GM04504 (cell line): ENCODE measurements at regions not wholly inside any gene's neighbourhood (a gene's known extent, or its start where the extent isn't known, plus 50 kb on each side); places are given as distances from the start of the nearest gene placed in this dataset.
"Not testable (repeated sequence)": the region's sequence is repeated elsewhere in the genome, so short reads cannot be mapped to it uniquely, and the experiment has no call there.

Source experiments
- DNase-seq: peaks from one replicate; pipeline ENCODE4 v3.0.0-alpha.2; 2012; ENCODE audit warnings: low read depth

GRCh38 chr2:105537466-105537865 lies 138.6 kb upstream of the FHL2 start:
- no peak for DNase-seq

GRCh38 chr2:105536175-105536574 lies 137.3 kb upstream of the FHL2 start:
- DNase-seq: no peak

GRCh38 chr2:105529258-105529657 lies 130.4 kb upstream of the FHL2 start:
- DNase-seq: not testable (repeated sequence)

- DNase-seq: no peak
These were observed 127.4 kb upstream of the FHL2 start for GRCh38 chr2:105526000-105526925.

GRCh38 chr2:105525201-105525600 lies 126.3 kb upstream of the FHL2 start:
- no peak for DNase-seq

GRCh38 chr2:105522645-105523044 lies 123.8 kb upstream of the FHL2 start:
- no peak for DNase-seq

- DNase-seq: no peak
These were observed 122.8 kb upstream of the FHL2 start for GRCh38 chr2:105521616-105522015.

GRCh38 chr2:105521176-105521575 lies 122.3 kb upstream of the FHL2 start:
- no peak for DNase-seq

- no peak for DNase-seq
These were observed 120.7 kb upstream of the FHL2 start for GRCh38 chr2:105519516-105519915.

- DNase-seq: no peak
These were observed 120.0 kb upstream of the FHL2 start for GRCh38 chr2:105518897-105519296.

GRCh38 chr2:105517814-105518705 lies 119.2 kb upstream of the FHL2 start:
- DNase-seq: no peak

GRCh38 chr2:105515581-105516415 lies 116.9 kb upstream of the FHL2 start:
- no peak for DNase-seq

- no peak for DNase-seq
These were observed 115.7 kb upstream of the FHL2 start for GRCh38 chr2:105514576-105514975.

- no peak for DNase-seq
These were observed 112.1 kb upstream of the FHL2 start for GRCh38 chr2:105510761-105511528.

GRCh38 chr2:105509269-105510086 lies 110.6 kb upstream of the FHL2 start:
- no peak for DNase-seq

- DNase-seq: not testable (repeated sequence)
These were observed 108.0 kb upstream of the FHL2 start for GRCh38 chr2:105506860-105507259.

- no peak for DNase-seq
These were observed 105.6 kb upstream of the FHL2 start for GRCh38 chr2:105504459-105504858.

GRCh38 chr2:105502625-105503334 lies 103.9 kb upstream of the FHL2 start:
- DNase-seq: no peak

- no peak for DNase-seq
These were observed 99.5 kb upstream of the FHL2 start for GRCh38 chr2:105498281-105498846.
